ENCODE measurements at regions not wholly inside any gene's neighbourhood (a gene's known extent, or its start where the extent isn't known, plus 50 kb on each side); places are given as distances from the start of the nearest gene placed in this dataset.

- TF ChIP-seq, protein P1, sequence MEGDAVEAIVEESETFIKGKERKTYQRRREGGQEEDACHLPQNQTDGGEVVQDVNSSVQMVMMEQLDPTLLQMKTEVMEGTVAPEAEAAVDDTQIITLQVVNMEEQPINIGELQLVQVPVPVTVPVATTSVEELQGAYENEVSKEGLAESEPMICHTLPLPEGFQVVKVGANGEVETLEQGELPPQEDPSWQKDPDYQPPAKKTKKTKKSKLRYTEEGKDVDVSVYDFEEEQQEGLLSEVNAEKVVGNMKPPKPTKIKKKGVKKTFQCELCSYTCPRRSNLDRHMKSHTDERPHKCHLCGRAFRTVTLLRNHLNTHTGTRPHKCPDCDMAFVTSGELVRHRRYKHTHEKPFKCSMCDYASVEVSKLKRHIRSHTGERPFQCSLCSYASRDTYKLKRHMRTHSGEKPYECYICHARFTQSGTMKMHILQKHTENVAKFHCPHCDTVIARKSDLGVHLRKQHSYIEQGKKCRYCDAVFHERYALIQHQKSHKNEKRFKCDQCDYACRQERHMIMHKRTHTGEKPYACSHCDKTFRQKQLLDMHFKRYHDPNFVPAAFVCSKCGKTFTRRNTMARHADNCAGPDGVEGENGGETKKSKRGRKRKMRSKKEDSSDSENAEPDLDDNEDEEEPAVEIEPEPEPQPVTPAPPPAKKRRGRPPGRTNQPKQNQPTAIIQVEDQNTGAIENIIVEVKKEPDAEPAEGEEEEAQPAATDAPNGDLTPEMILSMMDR (IDR thresholded peaks at IDR 0.05) = no peak
- TF ChIP-seq POLR2A (IDR thresholded peaks at IDR 0.05) = no peak
These were observed 1703.6 kb upstream of the PRR20A start for GRCh38 chr13:55437162-55437561.

Data from heart left ventricle (tissue), 13 donors.